ENCODE measurements at regions not wholly inside any gene's neighbourhood (a gene's known extent, or its start where the extent isn't known, plus 50 kb on each side); places are given as distances from the start of the nearest gene placed in this dataset.

- no peak overlapping the region for H3K27ac ChIP-seq
- TF ChIP-seq POLR2A (IDR thresholded peaks at IDR 0.05) = no peak
- no peak for TF ChIP-seq CTCF (IDR thresholded peaks at IDR 0.05)
- no peak overlapping the region for H3K4me3 ChIP-seq
- H3K27me3 ChIP-seq = no peaks in the 10 kb centered on the region
- no peaks in the 10 kb centered on the region for H3K36me3 ChIP-seq
- no peak for DNase-seq
- WGBS (ENCODE audit: insufficient coverage, low coverage, low lambda C conversion rate, missing lambda C conversion rate) = 35% methylated on average over 1 of the region's 1 CpG
- no peak for ATAC-seq
- no peaks in the 10 kb centered on the region for H3K4me1 ChIP-seq
- H3K9me3 ChIP-seq = no peaks in the 10 kb centered on the region
- intact Hi-C loops (cut with DNase I) = no loop called here
These were observed 110.1 kb upstream of the CELF4 start for GRCh38 chr18:37675699-37676098.

GRCh38 chr18:37674570-37674969, 109.0 kb upstream of the CELF4 start:
- whole genome bisulfite sequencing (ENCODE audit: insufficient coverage, low coverage, low lambda C conversion rate, missing lambda C conversion rate) = 61% methylated on average over 4 of the region's 4 CpGs
- no peaks in the 10 kb centered on the region for H3K36me3 ChIP-seq
- intact Hi-C loops (cut with DNase I) = no loop called here
- no peak for DNase-seq
- ATAC-seq = no peak
- TF ChIP-seq CTCF (IDR thresholded peaks at IDR 0.05) (no peak), POLR2A (IDR thresholded peaks at IDR 0.05) (no peak)
- no peaks in the 10 kb centered on the region for H3K4me1 ChIP-seq
- H3K27ac ChIP-seq = no peak overlapping the region
- no peaks in the 10 kb centered on the region for H3K9me3 ChIP-seq
- no peak overlapping the region for H3K4me3 ChIP-seq
- no peaks in the 10 kb centered on the region for H3K27me3 ChIP-seq

GRCh38 chr18:37673671-37674070, 108.1 kb upstream of the CELF4 start:
- H3K27ac ChIP-seq = no peak overlapping the region
- H3K9me3 ChIP-seq = no peaks in the 10 kb centered on the region
- H3K4me1 ChIP-seq = no peaks in the 10 kb centered on the region
- no peaks in the 10 kb centered on the region for H3K27me3 ChIP-seq
- ATAC-seq (no peak), DNase-seq (no peak)
- 56% methylated on average over 9 of the region's 9 CpGs for WGBS (ENCODE audit: insufficient coverage, low coverage, low lambda C conversion rate, missing lambda C conversion rate)
- H3K36me3 ChIP-seq = no peaks in the 10 kb centered on the region
- intact Hi-C loops (cut with DNase I) = no loop called here
- TF ChIP-seq POLR2A (IDR thresholded peaks at IDR 0.05) = no peak
- TF ChIP-seq CTCF (IDR thresholded peaks at IDR 0.05) = no peak
- no peak overlapping the region for H3K4me3 ChIP-seq

GRCh38 chr18:37672932-37673595, 107.5 kb upstream of the CELF4 start:
- H3K27ac ChIP-seq = no peak overlapping the region
- no peak overlapping the region for H3K4me3 ChIP-seq
- DNase-seq (no peak), ATAC-seq (no peak)
- no peaks in the 10 kb centered on the region for H3K27me3 ChIP-seq
- H3K36me3 ChIP-seq = no peaks in the 10 kb centered on the region
- no peaks in the 10 kb centered on the region for H3K4me1 ChIP-seq
- TF ChIP-seq CTCF (IDR thresholded peaks at IDR 0.05) (no peak), POLR2A (IDR thresholded peaks at IDR 0.05) (no peak)
- 27% methylated on average over 3 of the region's 3 CpGs for WGBS (ENCODE audit: insufficient coverage, low coverage, low lambda C conversion rate, missing lambda C conversion rate)
- intact Hi-C loops (cut with DNase I) = no loop called here
- no peaks in the 10 kb centered on the region for H3K9me3 ChIP-seq

GRCh38 chr18:37672001-37672400, 106.4 kb upstream of the CELF4 start:
- no peak overlapping the region for H3K4me3 ChIP-seq
- ATAC-seq (no peak), DNase-seq (no peak)
- H3K27ac ChIP-seq = no peak overlapping the region
- TF ChIP-seq CTCF (IDR thresholded peaks at IDR 0.05) (no peak), POLR2A (IDR thresholded peaks at IDR 0.05) (no peak)
- intact Hi-C loops (cut with DNase I) = no loop called here
- no peaks in the 10 kb centered on the region for H3K36me3 ChIP-seq
- H3K4me1 ChIP-seq = no peaks in the 10 kb centered on the region
- no peaks in the 10 kb centered on the region for H3K9me3 ChIP-seq
- no peaks in the 10 kb centered on the region for H3K27me3 ChIP-seq
- WGBS (ENCODE audit: insufficient coverage, low coverage, low lambda C conversion rate, missing lambda C conversion rate) = 71% methylated on average over 2 of the region's 2 CpGs
